Esophagus muscularis mucosa (tissue), 3 donors: ENCODE measurements at regions not wholly inside any gene's neighbourhood (a gene's known extent, or its start where the extent isn't known, plus 50 kb on each side); places are given as distances from the start of the nearest gene placed in this dataset.

Experiments used
- POLR2A ChIP-seq: fragments of 450-650 bp; IDR thresholded peaks from one replicate; pipeline ENCODE4 v1.6.1; 2017; ENCODE audit warnings: antibody characterized with exemption, moderate library complexity, mild to moderate bottlenecking, low read depth
- TF ChIP-seq, protein P1 (sequence below), 3 experiments: fragments of 200-600 bp in 2 of 3; fragments of 450-650 bp in 1 of 3; sonication (generic) in 2 of 3; IDR thresholded peaks; one replicate each; pipeline ENCODE4 v1.5.1; 2017 to 2019; ENCODE audit warnings: antibody characterized with exemption in 3 of 3, mild to moderate bottlenecking in 2 of 3, moderate library complexity in 1 of 3

DNA sequence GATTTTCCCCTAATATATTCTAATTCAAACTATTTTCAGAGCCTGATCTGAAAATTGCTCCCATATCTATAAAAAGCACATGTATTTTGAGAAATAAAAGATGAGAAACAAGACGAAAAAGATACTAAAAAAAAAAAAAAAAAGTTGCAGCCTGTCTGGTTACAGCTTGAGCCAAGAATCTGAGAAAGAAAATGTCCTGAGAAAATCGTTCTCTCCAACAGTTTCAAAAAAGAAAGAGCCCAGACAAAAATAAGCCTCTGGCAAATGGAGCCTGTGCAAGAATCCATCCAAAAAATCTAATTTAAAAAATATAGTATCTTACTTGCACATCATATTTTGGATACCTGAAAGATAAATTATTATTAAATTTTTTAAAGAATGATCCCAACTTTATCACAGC, 163.0 kb upstream of the TBL1X start:
- TF ChIP-seq POLR2A: no peak
- TF ChIP-seq, protein P1, sequence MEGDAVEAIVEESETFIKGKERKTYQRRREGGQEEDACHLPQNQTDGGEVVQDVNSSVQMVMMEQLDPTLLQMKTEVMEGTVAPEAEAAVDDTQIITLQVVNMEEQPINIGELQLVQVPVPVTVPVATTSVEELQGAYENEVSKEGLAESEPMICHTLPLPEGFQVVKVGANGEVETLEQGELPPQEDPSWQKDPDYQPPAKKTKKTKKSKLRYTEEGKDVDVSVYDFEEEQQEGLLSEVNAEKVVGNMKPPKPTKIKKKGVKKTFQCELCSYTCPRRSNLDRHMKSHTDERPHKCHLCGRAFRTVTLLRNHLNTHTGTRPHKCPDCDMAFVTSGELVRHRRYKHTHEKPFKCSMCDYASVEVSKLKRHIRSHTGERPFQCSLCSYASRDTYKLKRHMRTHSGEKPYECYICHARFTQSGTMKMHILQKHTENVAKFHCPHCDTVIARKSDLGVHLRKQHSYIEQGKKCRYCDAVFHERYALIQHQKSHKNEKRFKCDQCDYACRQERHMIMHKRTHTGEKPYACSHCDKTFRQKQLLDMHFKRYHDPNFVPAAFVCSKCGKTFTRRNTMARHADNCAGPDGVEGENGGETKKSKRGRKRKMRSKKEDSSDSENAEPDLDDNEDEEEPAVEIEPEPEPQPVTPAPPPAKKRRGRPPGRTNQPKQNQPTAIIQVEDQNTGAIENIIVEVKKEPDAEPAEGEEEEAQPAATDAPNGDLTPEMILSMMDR (IDR thresholded peaks at IDR 0.05): no peak
